Natural killer cell (primary cell): ENCODE measurements at regions not wholly inside any gene's neighbourhood (a gene's known extent, or its start where the extent isn't known, plus 50 kb on each side); places are given as distances from the start of the nearest gene placed in this dataset.

Source experiments
- ATAC-seq, 3 donors: fragments of 150-1000 bp in 2 of 3; fragments of 200-7000 bp in 1 of 3; cut with Tn5 transposase; 1 replicate in 1 of 3; 2 replicates in 2 of 3; pipeline ENCODE4 v1.10.0; 2021; ENCODE audit warnings: mild to moderate bottlenecking in 2 of 3, moderate library complexity in 2 of 3
- DNase-seq, 2 donors: peaks; one replicate each; pipeline versions ENCODE4 v3.0.0 to v3.0.0-alpha.2; 2013 to 2021; ENCODE audit warnings: mixed read lengths in 1 of 2
- H3K27ac ChIP-seq: one replicate; pipeline ENCODE4 v1.5.1; 2013; ENCODE audit warnings: mild to moderate bottlenecking, low read length
- H3K27me3 ChIP-seq: one replicate; pipeline ENCODE4 v1.6.1; 2013; ENCODE audit warnings: low read length; ENCODE audit not compliant: control insufficient read depth, insufficient read depth
- H3K36me3 ChIP-seq: one replicate; pipeline ENCODE4 v1.6.1; 2013; ENCODE audit warnings: low read length; ENCODE audit not compliant: control insufficient read depth, insufficient read depth
- H3K4me1 ChIP-seq: one replicate; pipeline ENCODE4 v1.6.1; 2013; ENCODE audit warnings: low read length; ENCODE audit not compliant: control insufficient read depth, insufficient read depth
- H3K4me3 ChIP-seq: one replicate; pipeline ENCODE4 v1.5.1; 2013; ENCODE audit warnings: low read length
- H3K9me3 ChIP-seq: one replicate; pipeline ENCODE4 v1.6.1; 2013; ENCODE audit warnings: low read length; ENCODE audit not compliant: control insufficient read depth, insufficient read depth
- H3K27ac Mint-ChIP-seq, 2 donors: one replicate each; pipeline ENCODE4 v1.8.0; 2022; ENCODE audit warnings: mild to moderate bottlenecking in 2 of 2, mixed read lengths in 2 of 2, moderate library complexity in 1 of 2
- H3K27me3 Mint-ChIP-seq, 2 donors: one replicate each; pipeline ENCODE4 v1.8.0; 2022; ENCODE audit warnings: low read depth in 2 of 2, mixed read lengths in 2 of 2
- H3K36me3 Mint-ChIP-seq: one replicate; pipeline ENCODE4 v1.8.0; 2022; ENCODE audit warnings: mixed read lengths
- H3K4me1 Mint-ChIP-seq, 2 donors: one replicate each; pipeline ENCODE4 v1.8.0; 2022; ENCODE audit warnings: mixed read lengths in 2 of 2
- H3K4me3 Mint-ChIP-seq: one replicate; pipeline ENCODE4 v1.8.0; 2022; ENCODE audit warnings: mild to moderate bottlenecking, moderate library complexity, mixed read lengths
- H3K9me3 Mint-ChIP-seq, 2 donors: one replicate each; pipeline ENCODE4 v1.8.0; 2022; ENCODE audit warnings: mixed read lengths in 2 of 2
- WGBS: methylation state at CpG from one replicate; pipeline ENCODE4 v1.1.7; 2013; ENCODE audit warnings: missing lambda C conversion rate; ENCODE audit not compliant: insufficient coverage; 5-methylcytosine and 5-hydroxymethylcytosine counted together
- intact Hi-C: fragments of 100-400 bp; cut with micrococcal nuclease; formaldehyde crosslinking; loops from one replicate; pipeline ENCODE4 v1.14.2; 2022
- TF ChIP-seq, protein P1 (sequence below): fragments of 200-600 bp; IDR thresholded peaks from one replicate; pipeline ENCODE4 v1.8.0; 2022; ENCODE audit warnings: antibody characterized with exemption

DNA sequence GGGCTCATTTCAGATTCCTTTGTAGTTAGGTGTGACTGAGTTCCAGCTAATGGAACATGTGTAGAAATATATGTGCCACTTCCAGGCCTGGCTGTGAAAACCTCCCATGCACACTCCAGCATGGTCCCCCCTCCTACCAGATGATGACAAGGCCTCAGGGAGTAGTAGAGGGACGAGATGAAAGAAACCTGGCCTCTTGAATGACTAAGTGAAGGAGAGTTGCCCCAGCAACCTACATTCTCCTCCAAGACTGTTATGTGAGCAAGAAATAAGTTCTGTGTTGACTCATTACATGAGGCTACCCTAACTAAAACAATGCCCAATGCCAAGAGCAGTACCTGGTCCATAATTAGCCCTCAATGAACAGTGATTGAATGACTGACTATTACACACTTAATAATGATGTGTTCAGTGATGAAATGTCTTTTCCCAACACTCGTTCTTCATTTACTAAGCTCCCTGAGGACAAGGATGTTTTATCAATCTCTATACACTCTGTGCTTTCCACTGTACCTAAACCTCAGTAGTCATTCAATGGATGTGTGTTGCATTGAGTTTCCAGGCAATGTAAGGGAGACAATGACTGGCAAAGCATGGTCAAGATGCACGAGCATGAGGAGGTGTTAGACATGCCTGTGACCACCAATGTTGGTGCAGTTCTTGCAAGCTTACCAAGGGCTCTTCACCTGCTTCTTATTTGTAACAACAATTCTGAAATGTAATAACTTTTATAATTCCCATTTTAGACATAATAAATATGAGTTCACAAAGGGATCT is 62.0 kb upstream of the BCL6 start:
- Histone ChIP-seq H3K27ac (no peak overlapping the region), H3K9me3 (no peaks in the 10 kb centered on the region), H3K4me3 (no peak overlapping the region), H3K4me1 (peaks cover 2% of the 10 kb centered on the region), H3K27me3 (no peaks in the 10 kb centered on the region), H3K36me3 (no peaks in the 10 kb centered on the region)
- no peak overlapping the region for H3K4me3 Mint-ChIP-seq
- peaks cover 16 to 18% of the 10 kb centered on the region in 2 donors for H3K4me1 Mint-ChIP-seq
- 73% methylated on average over 1 of the region's 3 CpGs for WGBS
- TF ChIP-seq, protein P1, sequence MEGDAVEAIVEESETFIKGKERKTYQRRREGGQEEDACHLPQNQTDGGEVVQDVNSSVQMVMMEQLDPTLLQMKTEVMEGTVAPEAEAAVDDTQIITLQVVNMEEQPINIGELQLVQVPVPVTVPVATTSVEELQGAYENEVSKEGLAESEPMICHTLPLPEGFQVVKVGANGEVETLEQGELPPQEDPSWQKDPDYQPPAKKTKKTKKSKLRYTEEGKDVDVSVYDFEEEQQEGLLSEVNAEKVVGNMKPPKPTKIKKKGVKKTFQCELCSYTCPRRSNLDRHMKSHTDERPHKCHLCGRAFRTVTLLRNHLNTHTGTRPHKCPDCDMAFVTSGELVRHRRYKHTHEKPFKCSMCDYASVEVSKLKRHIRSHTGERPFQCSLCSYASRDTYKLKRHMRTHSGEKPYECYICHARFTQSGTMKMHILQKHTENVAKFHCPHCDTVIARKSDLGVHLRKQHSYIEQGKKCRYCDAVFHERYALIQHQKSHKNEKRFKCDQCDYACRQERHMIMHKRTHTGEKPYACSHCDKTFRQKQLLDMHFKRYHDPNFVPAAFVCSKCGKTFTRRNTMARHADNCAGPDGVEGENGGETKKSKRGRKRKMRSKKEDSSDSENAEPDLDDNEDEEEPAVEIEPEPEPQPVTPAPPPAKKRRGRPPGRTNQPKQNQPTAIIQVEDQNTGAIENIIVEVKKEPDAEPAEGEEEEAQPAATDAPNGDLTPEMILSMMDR = no peak
- DNase-seq (no peak), ATAC-seq (no peak)
- no peaks in the 10 kb centered on the region for H3K36me3 Mint-ChIP-seq
- H3K27ac Mint-ChIP-seq = no peak overlapping the region
- intact Hi-C loops = no loop called here
- no peaks in the 10 kb centered on the region for H3K9me3 Mint-ChIP-seq
- H3K27me3 Mint-ChIP-seq = no peaks in the 10 kb centered on the region

DNA sequence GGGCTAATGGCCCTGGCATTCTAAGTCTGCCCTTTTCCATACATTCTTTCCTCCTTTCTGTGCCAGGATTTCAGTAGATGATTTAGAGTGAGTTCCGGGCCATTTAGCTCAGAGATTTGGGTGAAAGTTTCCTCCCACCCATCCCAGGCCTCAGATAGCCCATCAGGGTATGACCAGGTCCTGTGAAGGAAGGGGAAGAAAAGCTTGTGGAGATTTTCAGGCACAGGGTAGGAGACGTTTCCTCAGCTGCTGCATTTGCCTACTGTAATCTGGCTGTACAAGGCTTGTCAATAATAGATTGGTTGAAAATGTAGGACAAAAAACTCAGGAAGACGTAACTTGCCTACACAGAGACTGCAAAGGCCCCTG is 63.2 kb upstream of the BCL6 start:
- H3K36me3 Mint-ChIP-seq = no peaks in the 10 kb centered on the region
- DNase-seq (no peak), ATAC-seq (no peak)
- no peaks in the 10 kb centered on the region for H3K27me3 Mint-ChIP-seq
- Histone ChIP-seq H3K9me3 (no peaks in the 10 kb centered on the region), H3K27ac (no peak overlapping the region), H3K4me1 (no peaks in the 10 kb centered on the region), H3K4me3 (no peak overlapping the region), H3K27me3 (no peaks in the 10 kb centered on the region), H3K36me3 (no peaks in the 10 kb centered on the region)
- H3K27ac Mint-ChIP-seq = no peak overlapping the region
- H3K4me1 Mint-ChIP-seq = peaks cover 6 to 9% of the 10 kb centered on the region in 2 donors
- no peaks in the 10 kb centered on the region for H3K9me3 Mint-ChIP-seq
- no peak overlapping the region for H3K4me3 Mint-ChIP-seq
- intact Hi-C loops = no loop called here
- TF ChIP-seq, protein P1 = no peak
- WGBS = 86% methylated on average over 2 of the region's 3 CpGs

DNA sequence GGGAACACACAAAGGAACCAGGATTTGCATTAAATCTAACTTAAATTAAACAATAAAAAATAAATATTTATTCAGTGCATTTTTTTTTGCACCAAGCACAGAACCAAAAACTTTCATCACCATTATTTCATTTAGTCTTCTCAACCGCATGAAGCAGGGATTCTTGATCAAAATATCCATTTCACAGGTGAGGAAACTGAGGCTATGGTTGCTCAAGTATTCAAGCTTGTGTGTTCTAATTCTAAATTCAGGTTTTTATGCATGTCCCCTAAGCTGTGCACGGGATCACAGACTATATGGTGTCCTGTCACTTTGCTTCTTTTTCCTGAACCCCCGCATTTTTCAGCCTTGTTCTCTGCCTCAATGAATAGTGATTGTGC is 64.3 kb upstream of the BCL6 start:
- TF ChIP-seq, protein P1 = no peak
- intact Hi-C loops = no loop called here

DNA sequence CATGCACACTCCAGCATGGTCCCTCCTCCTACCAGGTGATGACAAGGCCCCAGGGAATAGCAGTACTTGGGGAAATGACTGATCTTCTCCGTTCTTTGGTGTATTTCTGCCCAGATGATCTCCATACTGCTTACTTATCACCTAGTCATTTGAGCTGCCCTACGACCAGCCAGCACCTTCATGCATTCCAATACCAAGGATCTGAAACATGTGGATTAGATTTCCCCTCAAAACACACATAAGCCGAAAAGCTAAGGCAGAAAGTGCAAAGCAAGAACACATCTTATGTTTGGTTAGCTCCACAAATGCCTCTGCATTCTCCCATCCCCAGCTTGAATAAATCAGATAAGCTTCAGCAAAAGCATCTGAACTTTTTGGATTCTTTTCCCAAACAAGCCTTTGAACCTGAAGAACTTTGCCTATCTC is 64.8 kb upstream of the BCL6 start:
- no peaks in the 10 kb centered on the region for H3K9me3 ChIP-seq
- H3K36me3 Mint-ChIP-seq = no peaks in the 10 kb centered on the region
- no peaks in the 10 kb centered on the region for H3K9me3 Mint-ChIP-seq
- no peak for ATAC-seq
- TF ChIP-seq, protein P1 = no peak
- no peaks in the 10 kb centered on the region for H3K36me3 ChIP-seq
- H3K4me1 ChIP-seq = no peaks in the 10 kb centered on the region
- no peak overlapping the region for H3K27ac ChIP-seq
- 88% methylated on average over 3 of the region's 3 CpGs for WGBS
- H3K4me3 ChIP-seq = no peak overlapping the region
- no peak overlapping the region for H3K4me3 Mint-ChIP-seq
- intact Hi-C loops = no loop called here
- no peak for DNase-seq
- H3K27me3 Mint-ChIP-seq = no peaks in the 10 kb centered on the region
- peaks cover 6 to 9% of the 10 kb centered on the region in 2 donors for H3K4me1 Mint-ChIP-seq
- no peak overlapping the region for H3K27ac Mint-ChIP-seq
- H3K27me3 ChIP-seq = no peaks in the 10 kb centered on the region

More for the DNA sequence above, 64.3 kb upstream of the BCL6 start:
- DNase-seq (no peak), ATAC-seq (no peak)
- Histone ChIP-seq H3K4me1 (no peaks in the 10 kb centered on the region), H3K36me3 (no peaks in the 10 kb centered on the region), H3K27ac (no peak overlapping the region), H3K27me3 (no peaks in the 10 kb centered on the region), H3K9me3 (no peaks in the 10 kb centered on the region), H3K4me3 (no peak overlapping the region)
- 98% methylated on average over 3 of the region's 3 CpGs for WGBS
- no peaks in the 10 kb centered on the region for H3K36me3 Mint-ChIP-seq
- H3K4me3 Mint-ChIP-seq = no peak overlapping the region
- peaks cover 6 to 9% of the 10 kb centered on the region in 2 donors for H3K4me1 Mint-ChIP-seq
- no peaks in the 10 kb centered on the region for H3K27me3 Mint-ChIP-seq
- no peaks in the 10 kb centered on the region for H3K9me3 Mint-ChIP-seq
- H3K27ac Mint-ChIP-seq = no peak overlapping the region
